CD4-positive, alpha-beta T cell treated with Interleukin-12 subunit alpha and Interleukin-12 subunit beta, for 1 hour (primary cell): ENCODE measurements at regions not wholly inside any gene's neighbourhood (a gene's known extent, or its start where the extent isn't known, plus 50 kb on each side); places are given as distances from the start of the nearest gene placed in this dataset.

Source experiments
- DNase-seq: peaks from one replicate; pipeline ENCODE4 v3.0.0-alpha.2; 2020

- DNase-seq: no peak
Observed at GRCh38 chr15:46329876-46330275, 695.0 kb downstream of the SQOR start.

GRCh38 chr15:46331546-46331945 lies 696.7 kb downstream of the SQOR start:
- DNase-seq: no peak

- DNase-seq: no peak
Observed at GRCh38 chr15:46343196-46343935, 708.5 kb downstream of the SQOR start.

GRCh38 chr15:46344115-46344724 lies 709.4 kb downstream of the SQOR start:
- DNase-seq: no peak

GRCh38 chr15:46344915-46345314 lies 710.1 kb downstream of the SQOR start:
- no peak for DNase-seq

GRCh38 chr15:46354443-46354842 lies 719.6 kb downstream of the SQOR start:
- DNase-seq: no peak

GRCh38 chr15:46365572-46365971 lies 730.7 kb downstream of the SQOR start:
- DNase-seq: no peak

- no peak for DNase-seq
Observed at GRCh38 chr15:46366360-46367007, 731.7 kb downstream of the SQOR start.

- no peak for DNase-seq
Observed at GRCh38 chr15:46383978-46384377, 749.1 kb downstream of the SQOR start.

- DNase-seq: no peak
Observed at GRCh38 chr15:46386356-46386755, 751.5 kb downstream of the SQOR start.

- no peak for DNase-seq
Observed at GRCh38 chr15:46389739-46390138, 754.9 kb downstream of the SQOR start.

GRCh38 chr15:46394463-46394862 lies 759.6 kb downstream of the SQOR start:
- DNase-seq: no peak

GRCh38 chr15:46408312-46408711 lies 773.5 kb downstream of the SQOR start:
- no peak for DNase-seq

GRCh38 chr15:46409841-46410301 lies 775.0 kb downstream of the SQOR start:
- DNase-seq: no peak

GRCh38 chr15:46410705-46411104 lies 775.9 kb downstream of the SQOR start:
- DNase-seq: no peak

- DNase-seq: no peak
Observed at GRCh38 chr15:46411900-46412299, 777.1 kb downstream of the SQOR start.

GRCh38 chr15:46413799-46414198 lies 779.0 kb downstream of the SQOR start:
- no peak for DNase-seq

- DNase-seq: no peak
Observed at GRCh38 chr15:46416544-46416943, 781.7 kb downstream of the SQOR start.

GRCh38 chr15:46420990-46421389 lies 786.2 kb downstream of the SQOR start:
- no peak for DNase-seq

- no peak for DNase-seq
Observed at GRCh38 chr15:46441294-46442062, 806.6 kb downstream of the SQOR start.

- DNase-seq: no peak
Observed at GRCh38 chr15:46442184-46442583, 807.4 kb downstream of the SQOR start.

GRCh38 chr15:46442901-46443590 lies 808.2 kb downstream of the SQOR start:
- no peak for DNase-seq
